ENCODE measurements at regions not wholly inside any gene's neighbourhood (a gene's known extent, or its start where the extent isn't known, plus 50 kb on each side); places are given as distances from the start of the nearest gene placed in this dataset.

DNA sequence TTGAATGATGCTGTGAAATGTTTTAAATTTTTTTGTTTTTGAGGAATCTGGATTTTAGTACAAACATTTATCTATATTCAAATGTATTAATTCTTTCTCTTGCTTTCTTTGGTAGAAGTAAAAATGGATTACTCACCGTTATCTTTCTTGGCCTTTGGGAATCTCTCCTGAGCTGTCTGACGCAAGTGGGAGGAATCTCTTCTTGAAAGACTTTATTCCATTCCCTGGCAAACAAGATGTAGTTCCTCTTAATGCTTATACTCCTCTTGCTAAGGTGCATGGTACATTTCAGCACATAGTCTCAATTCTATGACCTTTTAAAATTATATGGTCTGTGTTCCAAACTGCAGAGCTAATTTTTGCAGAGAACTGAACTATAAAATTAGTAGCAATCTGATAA is 246.2 kb upstream of the SLC10A2 start (continued):
- TF ChIP-seq, protein P1, sequence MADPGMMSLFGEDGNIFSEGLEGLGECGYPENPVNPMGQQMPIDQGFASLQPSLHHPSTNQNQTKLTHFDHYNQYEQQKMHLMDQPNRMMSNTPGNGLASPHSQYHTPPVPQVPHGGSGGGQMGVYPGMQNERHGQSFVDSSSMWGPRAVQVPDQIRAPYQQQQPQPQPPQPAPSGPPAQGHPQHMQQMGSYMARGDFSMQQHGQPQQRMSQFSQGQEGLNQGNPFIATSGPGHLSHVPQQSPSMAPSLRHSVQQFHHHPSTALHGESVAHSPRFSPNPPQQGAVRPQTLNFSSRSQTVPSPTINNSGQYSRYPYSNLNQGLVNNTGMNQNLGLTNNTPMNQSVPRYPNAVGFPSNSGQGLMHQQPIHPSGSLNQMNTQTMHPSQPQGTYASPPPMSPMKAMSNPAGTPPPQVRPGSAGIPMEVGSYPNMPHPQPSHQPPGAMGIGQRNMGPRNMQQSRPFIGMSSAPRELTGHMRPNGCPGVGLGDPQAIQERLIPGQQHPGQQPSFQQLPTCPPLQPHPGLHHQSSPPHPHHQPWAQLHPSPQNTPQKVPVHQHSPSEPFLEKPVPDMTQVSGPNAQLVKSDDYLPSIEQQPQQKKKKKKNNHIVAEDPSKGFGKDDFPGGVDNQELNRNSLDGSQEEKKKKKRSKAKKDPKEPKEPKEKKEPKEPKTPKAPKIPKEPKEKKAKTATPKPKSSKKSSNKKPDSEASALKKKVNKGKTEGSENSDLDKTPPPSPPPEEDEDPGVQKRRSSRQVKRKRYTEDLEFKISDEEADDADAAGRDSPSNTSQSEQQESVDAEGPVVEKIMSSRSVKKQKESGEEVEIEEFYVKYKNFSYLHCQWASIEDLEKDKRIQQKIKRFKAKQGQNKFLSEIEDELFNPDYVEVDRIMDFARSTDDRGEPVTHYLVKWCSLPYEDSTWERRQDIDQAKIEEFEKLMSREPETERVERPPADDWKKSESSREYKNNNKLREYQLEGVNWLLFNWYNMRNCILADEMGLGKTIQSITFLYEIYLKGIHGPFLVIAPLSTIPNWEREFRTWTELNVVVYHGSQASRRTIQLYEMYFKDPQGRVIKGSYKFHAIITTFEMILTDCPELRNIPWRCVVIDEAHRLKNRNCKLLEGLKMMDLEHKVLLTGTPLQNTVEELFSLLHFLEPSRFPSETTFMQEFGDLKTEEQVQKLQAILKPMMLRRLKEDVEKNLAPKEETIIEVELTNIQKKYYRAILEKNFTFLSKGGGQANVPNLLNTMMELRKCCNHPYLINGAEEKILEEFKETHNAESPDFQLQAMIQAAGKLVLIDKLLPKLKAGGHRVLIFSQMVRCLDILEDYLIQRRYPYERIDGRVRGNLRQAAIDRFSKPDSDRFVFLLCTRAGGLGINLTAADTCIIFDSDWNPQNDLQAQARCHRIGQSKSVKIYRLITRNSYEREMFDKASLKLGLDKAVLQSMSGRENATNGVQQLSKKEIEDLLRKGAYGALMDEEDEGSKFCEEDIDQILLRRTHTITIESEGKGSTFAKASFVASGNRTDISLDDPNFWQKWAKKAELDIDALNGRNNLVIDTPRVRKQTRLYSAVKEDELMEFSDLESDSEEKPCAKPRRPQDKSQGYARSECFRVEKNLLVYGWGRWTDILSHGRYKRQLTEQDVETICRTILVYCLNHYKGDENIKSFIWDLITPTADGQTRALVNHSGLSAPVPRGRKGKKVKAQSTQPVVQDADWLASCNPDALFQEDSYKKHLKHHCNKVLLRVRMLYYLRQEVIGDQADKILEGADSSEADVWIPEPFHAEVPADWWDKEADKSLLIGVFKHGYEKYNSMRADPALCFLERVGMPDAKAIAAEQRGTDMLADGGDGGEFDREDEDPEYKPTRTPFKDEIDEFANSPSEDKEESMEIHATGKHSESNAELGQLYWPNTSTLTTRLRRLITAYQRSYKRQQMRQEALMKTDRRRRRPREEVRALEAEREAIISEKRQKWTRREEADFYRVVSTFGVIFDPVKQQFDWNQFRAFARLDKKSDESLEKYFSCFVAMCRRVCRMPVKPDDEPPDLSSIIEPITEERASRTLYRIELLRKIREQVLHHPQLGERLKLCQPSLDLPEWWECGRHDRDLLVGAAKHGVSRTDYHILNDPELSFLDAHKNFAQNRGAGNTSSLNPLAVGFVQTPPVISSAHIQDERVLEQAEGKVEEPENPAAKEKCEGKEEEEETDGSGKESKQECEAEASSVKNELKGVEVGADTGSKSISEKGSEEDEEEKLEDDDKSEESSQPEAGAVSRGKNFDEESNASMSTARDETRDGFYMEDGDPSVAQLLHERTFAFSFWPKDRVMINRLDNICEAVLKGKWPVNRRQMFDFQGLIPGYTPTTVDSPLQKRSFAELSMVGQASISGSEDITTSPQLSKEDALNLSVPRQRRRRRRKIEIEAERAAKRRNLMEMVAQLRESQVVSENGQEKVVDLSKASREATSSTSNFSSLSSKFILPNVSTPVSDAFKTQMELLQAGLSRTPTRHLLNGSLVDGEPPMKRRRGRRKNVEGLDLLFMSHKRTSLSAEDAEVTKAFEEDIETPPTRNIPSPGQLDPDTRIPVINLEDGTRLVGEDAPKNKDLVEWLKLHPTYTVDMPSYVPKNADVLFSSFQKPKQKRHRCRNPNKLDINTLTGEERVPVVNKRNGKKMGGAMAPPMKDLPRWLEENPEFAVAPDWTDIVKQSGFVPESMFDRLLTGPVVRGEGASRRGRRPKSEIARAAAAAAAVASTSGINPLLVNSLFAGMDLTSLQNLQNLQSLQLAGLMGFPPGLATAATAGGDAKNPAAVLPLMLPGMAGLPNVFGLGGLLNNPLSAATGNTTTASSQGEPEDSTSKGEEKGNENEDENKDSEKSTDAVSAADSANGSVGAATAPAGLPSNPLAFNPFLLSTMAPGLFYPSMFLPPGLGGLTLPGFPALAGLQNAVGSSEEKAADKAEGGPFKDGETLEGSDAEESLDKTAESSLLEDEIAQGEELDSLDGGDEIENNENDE (IDR thresholded peaks at IDR 0.05; ENCODE audit: insufficient replicate concordance, low read length): no peak
- TF ChIP-seq KDM4A (IDR thresholded peaks at IDR 0.05; ENCODE audit: low read depth, low read length, severe bottlenecking): no peak
- TF ChIP-seq KDM5A (IDR thresholded peaks at IDR 0.05; ENCODE audit: low read length): no peak
- TF ChIP-seq HDAC6 (IDR thresholded peaks at IDR 0.05; ENCODE audit: low read depth, low read length): no peak
